GM06990 (cell line): ENCODE measurements at regions not wholly inside any gene's neighbourhood (a gene's known extent, or its start where the extent isn't known, plus 50 kb on each side); places are given as distances from the start of the nearest gene placed in this dataset.

Experiments
- DNase-seq: peaks from one replicate; pipeline ENCODE4 v3.0.0-alpha.2; 2011; ENCODE audit not compliant: insufficient read length; ENCODE audit errors: extremely low read depth
- H3K27me3 ChIP-seq: replicated peaks from 2 replicates; pipeline ENCODE4 v1.6.0; 2011; ENCODE audit warnings: low read length; ENCODE audit not compliant: control insufficient read depth, insufficient read depth
- H3K36me3 ChIP-seq: 2 replicates; pipeline ENCODE4 v1.5.1; 2011; ENCODE audit warnings: low read length; ENCODE audit not compliant: control insufficient read depth, insufficient read depth
- H3K4me3 ChIP-seq: replicated peaks from 2 replicates; pipeline ENCODE4 v1.5.1; 2011; ENCODE audit warnings: low read depth, mild to moderate bottlenecking, control low read depth, low read length
- TF ChIP-seq, protein P1 (sequence below): IDR thresholded peaks from 2 replicates; pipeline ENCODE4 v1.5.1; 2011; ENCODE audit warnings: low read length, control low read depth, mild to moderate bottlenecking, inconsistent platforms; ENCODE audit not compliant: insufficient read depth, poor library complexity, severe bottlenecking

DNA sequence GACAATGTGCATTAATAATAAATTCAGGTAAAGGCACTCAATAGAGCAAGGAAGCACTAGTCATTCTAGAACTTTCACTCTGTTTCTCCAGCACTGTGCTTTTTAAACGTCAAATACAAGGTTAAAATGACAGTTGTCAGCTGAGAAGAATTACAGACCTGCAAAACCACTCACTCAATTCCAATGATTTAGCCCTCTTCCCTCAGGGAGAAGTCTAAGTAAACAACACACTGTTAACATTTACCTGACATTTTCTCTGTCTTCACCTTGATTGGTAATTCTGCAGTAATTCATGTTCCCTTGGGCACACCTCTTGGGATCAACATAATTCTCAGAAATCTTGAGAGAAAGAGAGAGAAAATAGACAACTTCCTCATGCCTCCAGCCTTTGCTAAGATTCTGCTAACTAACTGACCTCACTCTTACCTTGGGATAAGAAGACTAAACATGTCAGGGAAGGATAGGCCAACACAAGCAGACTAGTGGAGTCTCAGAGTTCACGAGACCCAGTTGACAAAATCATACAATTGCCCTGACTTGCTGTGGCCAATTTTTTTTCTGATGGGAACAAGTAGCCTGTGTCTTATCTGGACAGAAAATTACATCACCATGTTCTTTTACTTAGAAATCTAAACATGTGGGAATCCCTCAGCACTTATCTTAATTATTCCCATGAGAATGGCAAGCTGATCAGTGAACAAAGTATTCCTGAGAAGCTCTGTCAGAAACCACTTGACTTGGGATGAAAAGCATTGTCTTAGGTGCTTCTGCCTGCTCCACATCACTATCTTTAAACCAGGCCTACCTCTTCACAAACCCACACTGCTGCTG, 516.8 kb upstream of the FAT3 start:
- Histone ChIP-seq H3K4me3 (no peak overlapping the region), H3K27me3 (no peaks in the 10 kb centered on the region), H3K36me3 (no peaks in the 10 kb centered on the region)
- no peak for DNase-seq
- TF ChIP-seq, protein P1, sequence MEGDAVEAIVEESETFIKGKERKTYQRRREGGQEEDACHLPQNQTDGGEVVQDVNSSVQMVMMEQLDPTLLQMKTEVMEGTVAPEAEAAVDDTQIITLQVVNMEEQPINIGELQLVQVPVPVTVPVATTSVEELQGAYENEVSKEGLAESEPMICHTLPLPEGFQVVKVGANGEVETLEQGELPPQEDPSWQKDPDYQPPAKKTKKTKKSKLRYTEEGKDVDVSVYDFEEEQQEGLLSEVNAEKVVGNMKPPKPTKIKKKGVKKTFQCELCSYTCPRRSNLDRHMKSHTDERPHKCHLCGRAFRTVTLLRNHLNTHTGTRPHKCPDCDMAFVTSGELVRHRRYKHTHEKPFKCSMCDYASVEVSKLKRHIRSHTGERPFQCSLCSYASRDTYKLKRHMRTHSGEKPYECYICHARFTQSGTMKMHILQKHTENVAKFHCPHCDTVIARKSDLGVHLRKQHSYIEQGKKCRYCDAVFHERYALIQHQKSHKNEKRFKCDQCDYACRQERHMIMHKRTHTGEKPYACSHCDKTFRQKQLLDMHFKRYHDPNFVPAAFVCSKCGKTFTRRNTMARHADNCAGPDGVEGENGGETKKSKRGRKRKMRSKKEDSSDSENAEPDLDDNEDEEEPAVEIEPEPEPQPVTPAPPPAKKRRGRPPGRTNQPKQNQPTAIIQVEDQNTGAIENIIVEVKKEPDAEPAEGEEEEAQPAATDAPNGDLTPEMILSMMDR: no peak

DNA sequence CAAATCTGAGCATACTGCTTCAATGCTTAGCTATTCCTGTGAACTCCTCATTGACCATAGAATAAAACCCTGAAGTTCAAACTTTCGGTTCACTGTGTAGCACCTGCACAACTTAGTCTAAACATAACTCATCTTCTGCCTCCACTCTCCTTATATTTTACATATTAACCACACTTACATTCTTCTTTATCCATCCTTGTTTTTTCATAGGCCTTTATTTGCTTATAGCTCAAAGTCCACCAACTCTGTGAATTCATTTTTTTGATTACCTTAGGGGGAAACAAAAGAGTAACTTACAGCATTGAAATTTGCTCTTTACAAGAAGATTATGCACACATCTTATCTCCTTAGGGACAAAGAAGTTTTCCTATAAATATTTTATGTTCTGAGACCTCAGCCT, 521.6 kb upstream of the FAT3 start:
- Histone ChIP-seq H3K27me3 (no peaks in the 10 kb centered on the region), H3K4me3 (no peak overlapping the region), H3K36me3 (no peaks in the 10 kb centered on the region)
- TF ChIP-seq, protein P1: no peak
- no peak for DNase-seq

DNA sequence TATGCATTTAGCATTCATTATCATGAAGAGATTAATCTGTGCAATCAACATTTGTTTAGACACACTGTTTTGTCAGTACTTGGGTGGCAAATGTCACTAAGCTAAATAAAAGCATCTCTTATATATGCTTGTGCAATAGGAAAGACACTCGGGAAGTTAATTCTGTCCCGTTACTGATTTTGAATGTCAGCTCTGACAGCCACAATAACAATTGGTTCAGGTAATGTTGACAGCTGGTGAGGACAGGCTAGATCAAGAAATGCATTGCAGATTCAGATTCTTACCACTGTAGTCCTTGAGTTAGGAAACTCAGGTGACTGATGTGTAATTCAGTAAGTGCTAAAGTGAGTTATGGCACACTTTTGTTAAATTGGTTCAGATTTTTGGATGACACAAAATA, 523.8 kb upstream of the FAT3 start:
- Histone ChIP-seq H3K36me3 (no peaks in the 10 kb centered on the region), H3K4me3 (no peak overlapping the region), H3K27me3 (no peaks in the 10 kb centered on the region)
- no peak for DNase-seq
- TF ChIP-seq, protein P1: no peak

DNA sequence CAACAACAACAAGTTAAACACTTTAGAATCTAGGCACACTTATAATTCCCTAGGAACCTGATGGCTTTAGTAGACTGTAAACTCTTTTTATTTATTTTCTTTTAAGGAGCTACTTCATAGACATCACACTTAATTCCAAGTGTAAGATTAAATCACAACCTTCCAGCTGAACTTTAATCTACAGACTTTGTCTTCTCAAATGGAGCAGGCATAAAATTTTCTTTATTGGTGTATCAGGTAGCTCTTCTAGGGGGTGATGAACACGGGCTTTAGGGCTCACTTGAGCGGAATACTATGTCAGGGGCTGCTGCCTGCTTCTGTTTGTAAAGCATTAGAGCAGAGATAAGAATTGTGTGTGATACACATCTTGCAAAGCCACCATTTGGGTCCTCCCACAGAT, 525.8 kb upstream of the FAT3 start:
- TF ChIP-seq, protein P1: no peak
- Histone ChIP-seq H3K4me3 (no peak overlapping the region), H3K27me3 (no peaks in the 10 kb centered on the region), H3K36me3 (no peaks in the 10 kb centered on the region)
- no peak for DNase-seq

DNA sequence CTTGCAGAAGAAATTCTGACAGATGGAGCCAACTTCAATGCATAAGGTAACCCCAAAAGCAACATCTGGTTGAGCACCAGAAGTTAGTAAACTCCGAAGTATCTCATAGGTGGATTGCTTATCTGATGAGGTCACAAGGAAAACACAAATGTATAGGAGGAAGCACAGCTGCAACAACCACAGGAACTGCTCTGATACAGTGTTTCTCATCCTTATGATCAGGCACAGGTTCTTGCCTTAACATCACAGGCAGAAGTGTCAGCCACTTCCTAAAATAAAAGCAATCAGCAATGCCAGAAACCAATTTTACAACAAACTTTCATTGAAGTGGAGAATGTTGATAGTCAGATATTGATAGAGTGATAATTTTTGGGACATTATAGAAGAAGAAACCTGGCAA, 530.3 kb upstream of the FAT3 start:
- Histone ChIP-seq H3K36me3 (no peaks in the 10 kb centered on the region), H3K4me3 (no peak overlapping the region), H3K27me3 (no peaks in the 10 kb centered on the region)
- TF ChIP-seq, protein P1: no peak
- DNase-seq: no peak
